ENCODE measurements at regions not wholly inside any gene's neighbourhood (a gene's known extent, or its start where the extent isn't known, plus 50 kb on each side); places are given as distances from the start of the nearest gene placed in this dataset.

DNA sequence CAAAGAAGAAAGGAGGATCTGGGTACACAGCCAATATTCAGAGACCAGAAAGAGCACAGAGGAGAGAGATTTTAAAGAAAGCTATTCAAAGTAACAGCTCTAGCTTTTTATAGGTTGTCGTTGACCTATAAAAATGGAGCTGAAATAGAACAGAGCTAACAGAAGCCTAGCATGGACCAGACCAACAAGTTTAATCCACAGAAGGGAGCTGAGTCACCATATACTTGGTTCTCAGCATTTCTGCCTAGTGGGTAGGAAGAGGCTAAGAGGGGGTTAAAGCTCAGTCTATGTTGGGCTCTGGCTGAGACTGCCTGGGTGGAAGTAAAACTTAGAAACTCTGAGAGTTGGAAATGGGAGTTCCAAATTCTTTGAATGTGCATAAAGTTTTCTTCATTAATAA is 678.0 kb upstream of the CDH2 start:
- no peaks in the 10 kb centered on the region for H3K36me3 Mint-ChIP-seq (ENCODE audit: low read depth)
- H3K4me3 Mint-ChIP-seq, result no peak overlapping the region
- H3K9me3 Mint-ChIP-seq, result no peaks in the 10 kb centered on the region
- DNase-seq, result no peak
- CTCF ChIA-PET, result no interaction called here
- H3K4me1 Mint-ChIP-seq, result no peaks in the 10 kb centered on the region
- no peak overlapping the region for H3K27ac Mint-ChIP-seq
- POLR2A ChIA-PET, result no interaction called here
- no peaks in the 10 kb centered on the region for H3K27me3 Mint-ChIP-seq

DNA sequence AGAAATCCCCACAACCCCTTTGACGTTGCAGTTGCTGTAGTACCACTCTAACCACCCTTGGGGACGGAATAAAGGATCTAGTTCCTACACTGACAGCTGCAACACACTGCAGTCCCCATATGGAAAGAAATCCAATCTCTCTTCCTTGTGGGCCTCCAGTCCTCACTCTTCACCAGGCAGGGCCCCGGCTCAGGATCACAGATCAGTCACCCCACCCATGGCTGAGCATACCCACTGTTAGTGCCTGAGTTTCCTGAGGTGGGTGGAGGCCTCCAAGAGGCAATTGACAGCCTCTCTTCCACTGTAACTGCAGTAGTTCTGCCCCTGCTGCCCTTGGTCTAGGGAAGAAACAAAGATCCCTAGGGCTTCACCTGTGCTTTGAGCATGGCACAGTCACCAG is 670.0 kb upstream of the CDH2 start:
- ChIA-PET CTCF (no interaction called here), POLR2A (no interaction called here)
- H3K27me3 Mint-ChIP-seq, result no peaks in the 10 kb centered on the region
- H3K4me1 Mint-ChIP-seq, result no peaks in the 10 kb centered on the region
- peaks cover 4% of the 10 kb centered on the region for H3K9me3 Mint-ChIP-seq
- H3K4me3 Mint-ChIP-seq, result no peak overlapping the region
- H3K27ac Mint-ChIP-seq, result no peak overlapping the region
- no peaks in the 10 kb centered on the region for H3K36me3 Mint-ChIP-seq (ENCODE audit: low read depth)
- DNase-seq, result no peak

DNA sequence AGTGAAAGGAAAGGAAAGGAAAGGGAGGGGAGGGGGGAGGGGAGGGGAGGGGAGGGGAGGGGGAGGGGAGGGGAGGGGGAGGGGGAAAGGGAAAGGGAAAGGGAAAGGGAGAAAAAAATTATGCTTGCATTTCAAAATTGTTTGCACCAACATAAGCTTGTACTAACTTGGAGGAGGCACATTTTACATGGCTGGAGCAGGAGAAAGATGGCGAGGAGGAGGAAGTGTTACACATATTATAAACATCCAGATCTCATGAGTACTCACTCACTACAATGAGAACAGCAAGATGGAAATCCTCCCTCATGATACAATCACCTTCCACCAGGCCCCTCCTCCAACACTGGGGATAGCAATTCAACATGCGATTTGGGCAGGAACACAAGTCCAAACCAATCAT is 660.2 kb upstream of the CDH2 start:
- H3K4me1 Mint-ChIP-seq, result no peaks in the 10 kb centered on the region
- no peak overlapping the region for H3K4me3 Mint-ChIP-seq
- CTCF ChIA-PET, result no interaction called here

DNA sequence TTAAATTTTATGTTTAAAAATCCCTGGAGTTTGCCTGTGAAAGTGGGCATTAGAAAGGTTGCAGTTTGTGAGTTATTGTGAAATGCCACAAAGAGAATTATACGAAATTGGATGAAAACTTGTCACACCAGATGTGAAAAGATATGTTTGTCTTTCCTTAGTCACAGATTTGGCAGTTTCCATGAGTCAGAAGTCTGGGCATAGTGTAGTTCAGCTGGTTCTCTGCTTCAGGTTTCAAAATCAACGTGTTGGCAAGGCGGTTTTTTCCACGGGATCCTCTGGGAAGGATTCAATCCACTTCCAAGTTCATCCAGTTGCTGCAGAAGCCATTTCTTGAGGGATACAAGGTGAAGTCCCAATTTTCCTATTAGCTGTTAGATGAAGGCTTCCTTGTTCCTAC is 658.0 kb upstream of the CDH2 start:
- ChIA-PET CTCF (no interaction called here), POLR2A (no interaction called here)
- Mint-ChIP-seq H3K36me3 (ENCODE audit: low read depth) (no peaks in the 10 kb centered on the region), H3K9me3 (peaks cover 3% of the 10 kb centered on the region), H3K27ac (no peak overlapping the region), H3K4me3 (no peak overlapping the region), H3K4me1 (no peaks in the 10 kb centered on the region), H3K27me3 (no peaks in the 10 kb centered on the region)
- DNase-seq, result no peak

More for the DNA sequence above, 660.2 kb upstream of the CDH2 start:
- POLR2A ChIA-PET, result no interaction called here
- H3K36me3 Mint-ChIP-seq (ENCODE audit: low read depth), result no peaks in the 10 kb centered on the region
- no peak for DNase-seq
- H3K27me3 Mint-ChIP-seq, result no peaks in the 10 kb centered on the region
- H3K9me3 Mint-ChIP-seq, result peaks cover 9% of the 10 kb centered on the region
- H3K27ac Mint-ChIP-seq, result no peak overlapping the region

DNA sequence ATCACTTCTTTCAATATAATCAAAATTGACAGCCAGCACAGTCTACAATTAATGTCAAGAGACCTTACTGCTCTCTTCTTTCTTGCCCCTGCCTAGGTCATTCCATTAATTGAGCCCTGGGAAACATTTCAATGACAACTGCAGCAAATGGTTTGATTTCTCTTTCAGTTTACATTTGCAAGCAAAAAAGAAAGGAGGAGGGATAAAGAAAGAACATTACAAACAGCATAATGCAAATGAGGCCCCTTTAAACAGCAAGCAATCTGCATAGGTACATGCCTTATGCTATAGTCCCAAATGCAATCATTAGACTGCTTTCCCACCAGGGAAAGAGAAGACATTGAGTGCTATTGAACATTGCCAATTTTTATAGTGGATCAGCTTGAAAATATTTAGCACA is 655.0 kb upstream of the CDH2 start:
- POLR2A ChIA-PET, result no interaction called here
- Mint-ChIP-seq H3K36me3 (ENCODE audit: low read depth) (no peaks in the 10 kb centered on the region), H3K4me3 (no peak overlapping the region), H3K27me3 (no peaks in the 10 kb centered on the region), H3K4me1 (no peaks in the 10 kb centered on the region), H3K9me3 (no peaks in the 10 kb centered on the region), H3K27ac (no peak overlapping the region)
- CTCF ChIA-PET, result no interaction called here
- DNase-seq, result no peak

DNA sequence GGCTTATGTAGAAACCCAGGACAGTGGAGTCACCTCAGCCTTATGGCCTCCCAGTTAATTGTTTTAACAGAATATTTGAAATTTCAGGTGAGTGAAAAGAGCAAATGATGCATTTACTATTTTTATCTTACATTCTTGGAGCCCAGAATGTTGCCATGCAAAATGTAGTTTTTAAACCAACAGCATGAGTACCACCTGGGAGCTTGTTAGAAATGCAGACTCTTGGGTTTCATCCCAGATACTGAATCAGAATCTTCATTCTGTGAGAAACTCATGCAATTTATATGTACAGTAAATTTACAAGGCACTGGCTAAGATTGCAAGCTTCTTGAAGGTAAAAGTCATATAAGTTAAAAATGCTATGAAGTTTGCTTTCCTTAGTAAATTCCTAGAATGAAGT is 654.5 kb upstream of the CDH2 start:
- Mint-ChIP-seq H3K27me3 (no peaks in the 10 kb centered on the region), H3K9me3 (no peaks in the 10 kb centered on the region), H3K4me3 (no peak overlapping the region), H3K27ac (no peak overlapping the region), H3K36me3 (ENCODE audit: low read depth) (no peaks in the 10 kb centered on the region), H3K4me1 (no peaks in the 10 kb centered on the region)
- CTCF ChIA-PET, result no interaction called here
- DNase-seq, result no peak
- POLR2A ChIA-PET, result no interaction called here

DNA sequence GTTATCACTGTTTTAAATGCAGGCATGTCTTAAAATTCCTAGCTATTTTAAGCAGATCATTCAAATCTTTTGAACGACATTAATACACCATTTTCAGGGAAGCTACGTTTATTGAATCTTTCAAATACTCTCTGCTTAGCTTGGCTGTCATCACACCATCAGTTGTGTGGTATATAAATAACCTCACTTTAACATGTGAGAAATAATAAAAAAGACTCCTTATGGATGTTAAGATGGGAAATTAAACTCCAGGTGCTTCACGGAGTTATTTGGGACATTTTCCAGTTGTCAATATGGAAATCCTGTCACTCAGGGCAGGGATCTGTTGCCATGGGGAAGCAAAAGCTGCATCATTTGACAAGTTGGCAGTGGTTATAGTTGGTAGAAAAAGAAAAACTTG is 649.2 kb upstream of the CDH2 start:
- no peak for DNase-seq
- Mint-ChIP-seq H3K4me3 (no peak overlapping the region), H3K27me3 (no peaks in the 10 kb centered on the region), H3K9me3 (peaks cover 7% of the 10 kb centered on the region), H3K36me3 (ENCODE audit: low read depth) (no peaks in the 10 kb centered on the region), H3K27ac (no peak overlapping the region), H3K4me1 (no peaks in the 10 kb centered on the region)
- CTCF ChIA-PET, result no interaction called here
- POLR2A ChIA-PET, result no interaction called here

DNA sequence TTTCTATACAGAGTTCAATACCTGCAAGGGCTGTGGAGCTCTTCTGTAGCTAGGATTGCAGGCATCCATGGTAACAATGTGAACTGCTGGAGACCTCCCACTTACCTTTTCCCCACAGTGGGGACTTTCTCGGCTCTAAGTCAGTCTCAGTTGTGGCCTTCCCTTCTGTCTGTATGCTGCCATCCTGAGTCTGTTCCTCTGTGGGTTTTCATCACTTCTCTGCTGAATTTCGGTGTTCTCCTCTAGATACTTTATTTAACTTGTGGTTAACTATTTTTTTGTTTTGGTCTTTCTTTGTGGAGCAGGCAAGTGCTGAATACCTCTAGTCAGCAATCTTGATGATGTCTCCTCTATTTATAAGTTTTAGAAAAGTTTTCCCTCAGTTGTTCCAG is 647.2 kb upstream of the CDH2 start:
- DNase-seq, result no peak
- Mint-ChIP-seq H3K9me3 (peaks cover 7% of the 10 kb centered on the region), H3K4me1 (no peaks in the 10 kb centered on the region), H3K27me3 (no peaks in the 10 kb centered on the region), H3K27ac (no peak overlapping the region), H3K36me3 (ENCODE audit: low read depth) (no peaks in the 10 kb centered on the region), H3K4me3 (no peak overlapping the region)
- ChIA-PET POLR2A (no interaction called here), CTCF (no interaction called here)

DNA sequence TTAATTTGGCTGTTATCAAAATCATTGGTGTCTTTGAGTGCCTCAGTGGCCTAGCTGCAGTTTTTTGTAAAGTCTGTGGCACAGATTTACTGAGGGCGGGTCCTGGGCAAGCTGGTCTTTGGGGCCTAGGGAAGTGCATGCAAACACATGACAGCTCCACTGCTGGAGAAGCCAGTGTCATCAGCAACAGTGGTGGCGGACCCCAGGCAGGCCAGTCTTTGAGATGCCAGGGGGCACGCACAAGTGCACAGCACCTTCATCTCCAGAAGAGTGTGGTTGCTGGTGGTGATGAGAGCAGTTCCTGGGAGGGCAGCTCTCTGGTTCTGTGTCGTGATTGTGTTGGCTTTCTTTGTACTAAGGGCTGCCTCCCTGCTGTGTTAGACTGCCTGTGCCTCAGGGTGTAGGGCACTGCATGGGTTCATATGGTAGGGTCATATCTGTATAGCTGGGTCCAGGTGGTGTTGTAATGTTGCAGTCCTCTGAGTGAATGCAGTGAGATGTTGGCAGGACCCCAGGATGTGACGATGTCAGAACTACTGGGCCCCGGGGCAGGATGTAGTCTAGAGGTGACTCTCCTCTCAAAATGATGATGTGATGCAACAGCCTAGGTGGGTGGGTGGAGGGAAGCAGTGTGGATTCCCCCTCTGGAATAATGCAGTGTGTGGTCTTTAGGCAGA is 646.7 kb upstream of the CDH2 start:
- Mint-ChIP-seq H3K36me3 (ENCODE audit: low read depth) (no peaks in the 10 kb centered on the region), H3K27ac (no peak overlapping the region), H3K27me3 (no peaks in the 10 kb centered on the region), H3K4me3 (no peak overlapping the region), H3K4me1 (no peaks in the 10 kb centered on the region), H3K9me3 (peaks cover 7% of the 10 kb centered on the region)
- ChIA-PET POLR2A (no interaction called here), CTCF (no interaction called here)
- DNase-seq, result no peak

DNA sequence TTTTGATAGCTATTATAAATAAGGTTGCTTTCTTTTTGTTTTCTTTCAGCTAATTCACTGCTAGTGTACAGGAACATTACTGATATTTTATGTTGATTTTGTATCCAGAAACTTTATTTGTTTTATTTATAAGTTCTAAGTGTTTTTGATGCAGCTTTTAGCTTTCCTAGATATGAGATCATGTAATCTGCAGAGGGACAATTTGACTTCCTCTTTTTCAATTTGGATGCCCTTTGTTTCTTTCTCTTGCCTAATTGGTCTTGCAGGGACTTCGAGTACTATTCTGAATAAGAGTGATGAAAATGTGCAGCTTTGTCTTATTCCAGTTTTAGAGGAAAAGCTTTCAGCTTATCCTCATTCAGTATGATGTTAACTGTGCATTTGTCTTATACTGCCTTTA is 643.4 kb upstream of the CDH2 start:
- no peaks in the 10 kb centered on the region for H3K36me3 Mint-ChIP-seq (ENCODE audit: low read depth)
- H3K27me3 Mint-ChIP-seq, result no peaks in the 10 kb centered on the region
- H3K4me3 Mint-ChIP-seq, result no peak overlapping the region
- ChIA-PET POLR2A (no interaction called here), CTCF (interaction anchor here (0.6 kb wide), 1 partner anchor 143 kb away, joined by 4 read pairs; no protein-coding TSS in a partner anchor)
- H3K9me3 Mint-ChIP-seq, result peaks cover 7% of the 10 kb centered on the region
- no peak for DNase-seq
- H3K4me1 Mint-ChIP-seq, result no peaks in the 10 kb centered on the region
- H3K27ac Mint-ChIP-seq, result no peak overlapping the region

DNA sequence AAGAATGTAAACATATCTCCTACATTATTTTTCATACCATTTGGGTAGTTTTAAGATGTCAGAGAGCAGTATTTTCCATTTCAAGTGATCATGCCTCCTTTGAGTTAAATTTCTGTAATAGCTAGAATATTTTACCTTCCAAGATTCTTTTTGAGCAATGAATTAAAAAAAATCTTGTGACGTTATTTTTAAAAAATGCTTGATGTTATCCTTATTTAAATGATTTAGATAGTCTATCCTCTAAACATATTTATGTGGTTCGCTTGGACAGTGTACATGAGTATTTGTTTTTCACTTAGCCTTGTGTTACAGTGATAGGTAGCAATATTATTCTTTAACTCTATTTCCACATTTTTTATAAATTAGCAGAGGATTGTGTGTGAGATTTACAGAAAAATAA is 639.2 kb upstream of the CDH2 start:
- CTCF ChIA-PET, result no interaction called here
- H3K9me3 Mint-ChIP-seq, result no peaks in the 10 kb centered on the region
- no peak for DNase-seq
- no peaks in the 10 kb centered on the region for H3K27me3 Mint-ChIP-seq
- H3K27ac Mint-ChIP-seq, result no peak overlapping the region
- POLR2A ChIA-PET, result no interaction called here
- no peaks in the 10 kb centered on the region for H3K36me3 Mint-ChIP-seq (ENCODE audit: low read depth)
- no peaks in the 10 kb centered on the region for H3K4me1 Mint-ChIP-seq
- H3K4me3 Mint-ChIP-seq, result no peak overlapping the region

DNA sequence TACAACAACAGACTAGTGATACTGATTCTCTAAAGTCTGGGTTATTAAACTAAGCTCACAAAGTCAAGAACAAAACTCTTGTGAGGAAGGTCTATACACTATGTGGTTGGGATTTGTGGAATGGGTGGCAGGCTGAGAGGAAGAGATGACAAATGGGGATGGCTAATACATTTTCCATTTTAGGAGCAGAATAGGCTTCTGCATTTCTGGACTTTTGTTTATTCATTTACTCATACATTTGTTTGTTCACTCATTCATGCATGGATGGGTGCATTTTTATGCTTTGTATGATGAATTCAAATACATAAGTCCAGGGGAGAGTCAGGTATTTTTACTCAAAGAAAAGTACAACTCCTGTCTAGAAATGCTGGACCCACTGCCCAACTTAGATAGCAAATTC is 637.4 kb upstream of the CDH2 start:
- Mint-ChIP-seq H3K27me3 (no peaks in the 10 kb centered on the region), H3K4me1 (no peaks in the 10 kb centered on the region), H3K9me3 (no peaks in the 10 kb centered on the region), H3K36me3 (ENCODE audit: low read depth) (no peaks in the 10 kb centered on the region), H3K4me3 (no peak overlapping the region), H3K27ac (no peak overlapping the region)
- ChIA-PET CTCF (no interaction called here), POLR2A (no interaction called here)
- no peak for DNase-seq

DNA sequence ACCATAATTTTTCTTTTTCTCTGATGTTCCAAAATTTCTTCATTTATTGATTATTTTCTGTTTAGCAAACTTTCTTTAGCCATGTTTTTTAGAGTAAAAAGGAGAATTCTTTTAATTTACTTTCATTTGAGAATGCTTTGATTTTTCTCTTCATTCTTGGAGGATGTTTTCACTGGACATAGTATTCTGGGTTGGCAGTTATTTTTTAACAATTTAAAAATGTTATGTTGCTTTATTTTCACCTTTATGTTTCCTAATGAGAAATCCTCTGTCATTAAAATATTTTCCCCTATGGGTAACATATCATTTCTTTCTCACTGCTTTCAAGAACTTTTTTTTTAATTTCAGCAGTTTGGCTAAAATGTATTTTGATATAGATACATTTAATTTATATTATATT is 631.4 kb upstream of the CDH2 start:
- H3K9me3 Mint-ChIP-seq, result peaks cover 4% of the 10 kb centered on the region
- no peak overlapping the region for H3K4me3 Mint-ChIP-seq
- DNase-seq, result no peak
- no peaks in the 10 kb centered on the region for H3K36me3 Mint-ChIP-seq (ENCODE audit: low read depth)
- no peaks in the 10 kb centered on the region for H3K27me3 Mint-ChIP-seq
- ChIA-PET CTCF (no interaction called here), POLR2A (no interaction called here)
- no peak overlapping the region for H3K27ac Mint-ChIP-seq
- H3K4me1 Mint-ChIP-seq, result no peaks in the 10 kb centered on the region

DNA sequence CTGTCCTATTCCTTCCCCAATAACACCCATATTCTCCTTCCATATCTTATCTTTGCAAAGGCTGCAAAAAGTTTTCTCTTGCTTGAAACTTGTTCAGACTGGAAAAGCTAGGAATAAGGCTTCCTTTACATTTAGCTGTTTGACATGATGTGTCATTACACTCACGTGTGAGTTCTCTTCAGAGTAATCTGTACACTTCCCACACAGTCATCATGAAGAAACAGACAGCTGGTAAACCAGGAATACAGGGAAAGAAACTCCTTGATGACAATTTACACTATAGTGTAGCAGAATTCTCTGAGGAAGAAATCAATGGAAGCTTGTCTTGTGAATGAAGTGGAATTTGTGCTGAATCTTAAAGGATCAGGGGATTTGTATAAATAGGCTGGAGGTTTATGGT is 628.6 kb upstream of the CDH2 start:
- peak overlapping the region; percentile 15 for H3K27ac Mint-ChIP-seq
- H3K9me3 Mint-ChIP-seq, result peaks cover 4% of the 10 kb centered on the region
- POLR2A ChIA-PET, result no interaction called here
- H3K36me3 Mint-ChIP-seq (ENCODE audit: low read depth), result no peaks in the 10 kb centered on the region
- H3K4me1 Mint-ChIP-seq, result no peaks in the 10 kb centered on the region
- H3K4me3 Mint-ChIP-seq, result no peak overlapping the region
- no peaks in the 10 kb centered on the region for H3K27me3 Mint-ChIP-seq
- CTCF ChIA-PET, result no interaction called here
- DNase-seq, result no peak

Measured in activated CD4-positive, alpha-beta T cell treated with anti-CD3 and anti-CD28 coated beads, Interleukin-2, amount 10 ng/mL, durations not matched to agents 7 days and 5 days (primary cell).